GM19467 (cell line): ENCODE measurements at regions not wholly inside any gene's neighbourhood (a gene's known extent, or its start where the extent isn't known, plus 50 kb on each side); places are given as distances from the start of the nearest gene placed in this dataset.

Experiments
- ATAC-seq: cut with Tn5 transposase; IDR thresholded peaks from one replicate; pipeline ENCODE4 v1.9.1; 2021; ENCODE audit warnings: mild to moderate bottlenecking, moderate library complexity; ENCODE audit not compliant: unreplicated experiment

DNA sequence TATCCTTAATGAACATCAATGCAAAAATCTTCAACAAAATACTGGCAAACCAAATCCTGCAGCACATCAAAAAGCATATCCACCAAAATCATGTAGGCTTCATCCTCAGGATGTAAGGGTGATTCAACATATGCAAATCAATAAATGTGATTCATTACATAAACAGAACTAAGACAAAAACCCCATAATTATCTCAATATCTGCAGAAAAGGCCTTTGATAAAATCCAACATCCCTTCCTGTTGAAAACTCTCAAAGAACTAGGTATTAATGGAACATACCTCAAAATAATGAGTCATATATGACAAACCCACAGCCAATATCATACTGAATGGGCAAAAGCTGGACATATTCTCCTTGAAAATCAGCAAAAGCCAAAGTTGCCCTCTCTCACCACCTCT is 54.6 kb upstream of the DEPDC1 start:
- no peak for ATAC-seq

DNA sequence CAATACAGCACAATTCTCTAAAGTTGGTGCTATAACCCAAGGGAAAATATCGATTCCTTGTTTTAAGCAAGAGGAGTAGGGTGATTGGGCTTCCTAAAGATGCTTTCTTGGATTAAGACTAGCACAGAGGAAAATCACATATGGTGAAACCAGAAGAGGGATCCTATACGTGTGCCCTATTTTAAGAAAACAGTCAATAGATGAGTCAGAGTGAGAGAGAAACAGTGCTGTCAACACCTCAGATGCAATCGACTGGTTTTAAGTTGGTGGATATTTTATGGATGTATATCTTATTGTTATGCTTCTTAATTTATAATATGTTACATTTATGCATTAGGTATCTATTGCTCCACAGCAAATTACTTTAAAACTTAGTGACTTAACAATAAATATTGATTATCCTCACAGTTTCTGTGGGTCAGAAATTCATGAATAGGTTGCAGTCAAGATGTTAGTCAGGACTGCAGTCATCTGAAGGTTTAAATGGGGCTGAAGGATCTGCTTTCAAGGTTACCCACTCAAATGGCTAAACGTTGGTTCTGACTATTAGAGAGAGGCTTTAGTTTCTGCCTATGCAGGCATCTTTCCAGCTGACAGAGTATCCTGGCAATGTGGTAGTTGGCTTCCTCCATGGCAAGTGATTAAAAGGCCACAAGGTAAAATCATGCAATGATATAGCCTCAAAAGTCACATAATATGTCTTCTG is 61.6 kb upstream of the DEPDC1 start:
- no peak for ATAC-seq

DNA sequence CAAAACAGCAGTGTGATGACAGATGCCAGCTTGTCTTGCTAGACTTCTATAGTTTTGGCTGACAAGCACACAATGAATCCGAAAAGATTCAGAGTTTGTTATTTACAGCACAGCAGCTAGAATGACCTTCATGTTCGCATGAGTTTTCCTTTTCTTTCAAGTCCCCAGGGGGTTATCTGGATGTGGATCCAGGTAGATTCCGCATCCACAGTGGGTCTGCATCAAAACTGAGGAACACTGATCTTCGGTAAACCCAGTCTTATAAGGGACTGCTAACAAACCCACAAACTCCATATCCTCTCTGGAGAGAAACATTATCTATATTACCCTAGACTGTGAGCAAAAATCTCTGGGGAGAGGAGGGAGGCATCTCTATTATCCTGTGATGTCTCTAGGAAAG is 69.0 kb upstream of the DEPDC1 start:
- ATAC-seq: no peak

DNA sequence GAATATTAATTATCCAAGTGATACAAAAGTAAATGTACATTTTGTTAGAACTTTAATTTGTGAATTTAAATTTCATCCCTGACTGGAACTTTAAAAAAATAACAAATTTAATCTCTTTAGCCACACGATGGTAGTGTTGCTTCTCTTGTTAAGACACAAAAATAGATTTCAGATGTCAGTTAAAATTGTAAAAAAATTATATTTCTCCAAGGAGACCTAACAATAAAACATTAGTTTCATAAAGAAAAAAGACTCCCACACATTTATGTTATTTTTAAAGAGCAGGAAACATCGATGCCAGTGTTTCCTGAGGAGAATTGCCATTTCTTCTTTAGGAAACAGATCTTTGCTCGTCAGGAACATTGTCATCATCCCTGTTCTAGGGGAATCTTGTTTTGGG is 74.0 kb upstream of the DEPDC1 start:
- ATAC-seq: no peak

DNA sequence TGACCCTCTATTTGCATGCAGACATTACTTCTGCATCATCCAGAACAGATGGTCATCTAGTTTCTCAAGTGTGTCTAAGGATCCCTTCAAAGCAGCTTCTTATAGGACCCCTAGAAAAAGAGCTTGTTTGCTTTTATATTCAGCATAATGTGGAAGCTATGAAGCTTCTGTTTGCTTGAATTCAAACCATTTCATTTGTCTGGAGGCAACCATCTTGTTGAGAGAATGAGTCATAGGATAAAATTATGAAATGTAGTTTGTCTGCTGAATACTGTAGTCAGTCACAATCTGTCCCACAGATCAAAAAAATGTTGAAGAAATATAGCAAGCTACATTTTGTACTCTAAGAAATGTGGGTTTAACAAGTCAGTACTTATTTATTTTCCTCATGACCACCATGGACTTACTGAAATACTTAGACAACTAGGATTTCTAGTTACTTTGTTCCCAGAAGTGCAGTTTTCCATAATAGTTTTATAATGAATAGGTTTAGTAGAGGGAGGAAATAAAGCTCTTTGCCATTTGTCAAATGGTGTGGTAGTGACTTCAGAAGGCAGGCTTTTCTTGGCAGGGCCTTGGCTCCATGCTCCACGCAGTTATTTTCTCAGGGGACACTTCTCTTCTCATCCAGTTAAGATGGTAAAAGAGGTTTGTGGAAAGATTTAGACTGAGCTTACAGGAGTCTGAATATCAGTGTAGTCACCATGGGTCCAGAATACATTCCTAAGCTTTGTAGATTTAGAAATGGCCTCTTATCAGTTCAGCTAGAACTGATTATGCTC is 74.8 kb upstream of the DEPDC1 start:
- ATAC-seq: no peak

DNA sequence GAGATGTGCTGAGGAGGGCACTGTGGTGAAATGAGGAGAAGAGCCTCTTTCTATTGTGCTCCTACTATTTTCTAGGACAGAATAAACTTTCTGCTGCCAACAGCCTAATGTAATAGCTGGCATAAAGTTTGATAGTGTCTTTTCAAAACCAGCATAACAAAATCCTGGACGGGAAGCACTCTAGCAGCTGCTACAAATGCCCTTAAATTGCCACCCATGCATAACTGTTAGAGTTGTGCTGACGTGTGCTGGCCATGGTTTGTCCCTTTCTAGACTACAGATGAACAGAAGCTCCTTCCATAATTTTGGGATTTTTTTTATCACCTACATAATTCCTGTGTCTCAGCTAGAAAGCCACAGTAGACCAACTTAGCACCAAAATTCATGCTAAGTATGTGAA is 88.5 kb upstream of the DEPDC1 start:
- ATAC-seq: no peak

DNA sequence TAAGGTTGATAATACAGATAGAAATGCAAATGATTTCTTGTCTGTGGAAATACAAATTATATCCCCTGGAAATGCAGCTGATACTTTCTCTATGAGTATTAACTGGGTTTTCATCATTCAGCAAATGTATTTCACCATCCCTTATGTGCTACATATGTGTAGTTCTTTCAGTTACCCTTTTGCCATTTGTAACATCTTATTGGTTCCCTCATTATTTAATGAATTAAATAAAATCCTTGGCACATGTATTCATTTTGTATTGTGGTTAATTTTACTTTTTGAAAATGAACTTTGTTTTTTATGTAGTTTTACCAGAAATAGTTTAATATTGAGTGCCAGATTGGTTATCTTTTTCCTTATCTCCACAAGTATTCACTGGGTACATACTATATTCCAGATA is 89.9 kb upstream of the DEPDC1 start:
- no peak for ATAC-seq

DNA sequence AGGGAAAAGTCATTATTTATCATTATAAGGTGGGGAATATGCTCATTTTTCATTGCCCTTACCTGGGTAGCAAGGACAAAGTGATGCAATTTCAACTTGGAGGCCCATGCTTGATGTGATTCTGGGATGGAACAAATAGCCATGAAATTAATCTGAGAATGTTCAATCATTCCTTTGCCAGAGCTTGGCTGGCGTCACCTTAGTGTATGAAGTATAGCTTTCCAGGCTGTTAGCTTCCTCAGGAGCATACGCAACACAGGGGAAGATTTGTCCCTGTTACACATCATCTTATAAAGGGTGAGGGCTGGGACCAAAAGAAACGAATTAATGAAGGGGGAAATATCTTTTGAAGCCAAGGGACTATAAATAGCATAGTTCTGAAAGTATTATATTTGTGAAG is 91.4 kb upstream of the DEPDC1 start:
- ATAC-seq: no peak

DNA sequence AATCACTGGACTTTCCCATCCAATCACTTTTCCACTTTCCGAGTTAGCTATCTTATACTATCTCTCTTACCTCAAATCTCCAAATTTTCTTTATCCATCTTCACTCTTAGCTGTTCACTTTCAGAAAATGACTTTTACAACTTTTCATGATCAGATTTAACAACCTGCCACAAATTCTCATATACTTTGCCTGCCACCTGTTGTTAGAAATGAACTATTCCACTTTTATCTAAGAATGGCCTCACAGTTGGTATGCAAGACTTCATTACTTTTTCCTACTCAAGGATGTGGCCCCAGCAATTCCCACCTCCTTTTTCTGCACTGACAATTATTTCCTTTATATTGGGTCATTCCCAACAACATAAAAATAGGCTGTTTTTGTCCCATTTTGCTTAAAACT is 93.6 kb upstream of the DEPDC1 start:
- no peak for ATAC-seq

DNA sequence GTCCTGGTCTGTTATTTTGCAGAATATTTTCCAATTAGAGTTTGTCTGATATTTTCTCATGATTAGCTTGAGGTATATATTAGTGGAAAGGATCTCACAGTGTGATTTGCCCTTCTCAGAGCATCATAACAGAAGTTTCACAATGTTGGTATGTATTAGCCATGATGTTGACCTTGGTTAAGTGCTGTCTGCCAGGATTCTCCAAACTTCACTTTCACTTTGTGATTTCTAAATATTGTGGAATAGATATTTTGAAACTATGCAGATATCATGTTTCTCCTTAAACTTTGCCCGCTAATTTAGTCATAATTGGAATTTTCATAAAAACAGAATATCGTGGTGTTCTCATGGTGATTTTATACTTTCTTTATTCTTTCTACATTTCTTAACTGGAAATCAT is 98.0 kb upstream of the DEPDC1 start:
- ATAC-seq: no peak

DNA sequence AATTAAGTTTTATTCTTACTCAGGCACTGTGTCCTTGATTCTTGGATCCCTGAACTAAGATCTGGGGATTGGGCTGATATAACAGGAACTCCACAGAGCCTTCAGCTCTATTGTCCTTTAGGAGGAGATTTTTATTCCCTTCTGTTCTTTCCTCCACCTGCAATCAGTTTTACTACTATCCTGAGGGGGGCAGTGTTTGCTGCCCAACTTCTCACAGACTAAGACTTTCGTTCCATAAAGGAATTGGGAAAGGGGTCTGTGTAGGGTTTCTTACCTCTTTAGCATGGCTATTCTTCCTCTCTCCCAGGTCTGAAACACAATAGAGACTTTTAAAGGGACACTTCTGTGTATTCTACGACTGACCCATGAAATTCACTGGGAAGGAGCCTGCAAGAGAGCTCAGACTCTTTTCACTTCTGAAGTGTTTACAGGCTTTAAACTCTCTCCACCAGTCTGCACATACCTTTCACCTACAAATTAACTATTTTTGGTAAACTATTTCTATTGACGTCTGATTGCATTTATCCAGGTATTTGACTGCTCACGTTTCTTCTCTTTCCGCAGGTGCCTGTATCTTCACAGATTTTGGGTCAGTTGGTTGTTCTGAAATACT is 103.3 kb upstream of the DEPDC1 start:
- ATAC-seq: no peak

DNA sequence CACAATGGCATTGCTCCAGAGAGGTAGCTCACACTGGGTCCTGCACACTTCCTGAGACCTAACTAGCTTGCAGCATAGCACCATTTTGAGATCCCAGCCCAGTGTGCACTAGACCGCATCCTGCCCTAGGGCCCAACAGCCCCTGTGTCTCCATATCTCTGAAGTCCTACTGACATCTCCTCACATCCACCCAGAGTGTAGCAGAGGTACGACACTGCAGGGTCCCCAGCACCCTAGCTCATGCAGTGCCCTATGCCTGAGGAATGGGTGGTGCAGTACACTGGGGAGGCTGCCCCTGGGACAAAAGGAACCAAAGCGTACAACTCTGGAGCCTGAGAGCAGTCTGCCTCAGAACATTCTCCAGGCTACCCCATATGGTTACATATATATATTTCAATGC is 111.4 kb upstream of the DEPDC1 start:
- ATAC-seq: no peak

DNA sequence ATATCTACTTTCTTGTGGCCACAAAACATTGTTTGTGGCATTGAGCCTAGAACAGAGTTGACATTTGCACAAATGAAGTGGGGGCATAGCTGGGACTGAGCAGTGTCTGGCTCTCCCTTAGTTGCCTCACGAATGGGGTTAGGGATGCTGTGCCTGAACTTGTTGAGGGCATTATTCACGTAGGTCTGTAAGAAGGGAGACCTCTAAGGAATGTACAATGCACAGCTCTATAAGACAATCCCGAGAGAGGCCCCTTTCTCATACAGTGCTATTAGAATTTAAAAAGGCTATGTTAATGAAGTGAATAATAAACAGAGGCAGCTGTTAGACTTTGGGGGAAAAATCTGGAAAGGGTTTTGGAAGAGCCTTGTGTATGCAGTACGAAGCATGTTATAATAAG is 118.4 kb upstream of the DEPDC1 start:
- ATAC-seq: no peak

DNA sequence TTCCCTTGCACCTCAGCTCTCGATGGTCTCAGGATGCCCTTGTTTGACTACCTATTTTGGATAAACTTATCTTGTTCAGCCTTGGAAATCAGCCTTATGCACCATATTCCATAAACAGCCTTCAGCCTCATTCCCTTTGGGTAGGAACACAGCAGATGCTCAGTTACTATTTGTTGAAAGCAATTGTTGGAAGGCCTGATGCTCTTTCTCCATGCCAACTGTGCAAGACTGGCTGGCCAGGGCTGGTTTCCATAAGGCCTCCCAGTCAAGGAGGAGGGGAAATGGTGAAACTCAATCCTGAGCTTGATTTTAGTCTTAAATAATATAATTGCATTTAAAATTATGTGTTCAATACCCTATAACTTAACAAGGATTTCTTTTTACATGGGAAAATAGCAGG is 121.1 kb upstream of the DEPDC1 start:
- ATAC-seq: no peak

DNA sequence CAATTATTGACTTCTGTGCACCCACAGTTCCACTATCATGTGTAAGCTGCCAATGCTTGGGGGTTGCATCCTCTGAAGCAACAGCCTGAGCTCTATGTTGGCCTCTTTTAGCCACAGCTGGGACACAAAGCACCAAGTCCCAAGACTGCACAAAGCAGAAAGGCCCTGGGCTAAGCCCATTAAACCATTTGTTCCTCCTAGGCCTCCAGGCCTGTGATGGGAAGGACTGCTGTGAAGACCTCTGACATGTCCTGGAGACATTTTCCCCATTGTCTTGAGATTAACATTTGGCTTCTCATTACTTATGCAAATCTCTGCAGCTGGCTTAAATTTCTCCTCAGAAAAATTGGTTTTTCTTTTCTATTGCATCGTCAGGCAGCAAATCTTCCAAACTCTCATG is 123.7 kb upstream of the DEPDC1 start:
- ATAC-seq: no peak

DNA sequence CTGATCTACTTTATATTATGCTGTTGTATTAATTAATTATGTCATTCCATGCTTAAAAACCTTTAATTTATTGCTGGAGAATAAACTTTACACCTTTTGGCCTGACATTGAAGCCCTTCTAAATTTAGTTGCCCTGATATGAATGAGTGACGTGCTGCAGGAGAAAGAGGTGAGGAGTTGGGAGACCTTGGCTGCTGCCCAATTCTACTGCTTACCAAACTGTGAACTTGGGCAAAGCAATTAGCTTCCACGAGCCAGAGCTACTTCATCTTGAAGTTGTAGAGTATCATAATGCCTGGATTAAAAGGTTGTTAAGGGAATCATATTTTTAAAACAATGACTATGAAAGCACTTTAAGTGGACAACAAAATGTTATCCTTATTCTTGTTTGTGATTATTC is 126.8 kb upstream of the DEPDC1 start:
- ATAC-seq: no peak

DNA sequence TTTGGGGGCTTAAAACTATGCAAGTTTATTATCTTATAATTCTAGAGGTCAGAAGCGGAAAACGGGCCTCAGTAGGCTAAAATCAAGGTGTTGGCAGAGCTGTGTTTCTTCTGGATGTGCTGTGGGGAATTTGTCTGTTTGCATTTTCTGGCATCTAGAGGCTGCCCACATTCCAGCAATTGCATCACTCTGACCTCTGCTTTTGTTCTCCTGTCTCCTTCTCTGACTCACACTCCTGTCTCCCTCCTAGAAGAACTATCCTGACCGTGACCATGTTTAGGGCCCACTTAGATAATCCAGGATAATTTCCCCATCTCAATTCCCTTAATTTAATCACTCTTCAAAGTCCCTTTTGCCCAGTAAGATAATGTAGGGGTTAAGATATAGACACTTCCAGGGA is 127.4 kb upstream of the DEPDC1 start:
- no peak for ATAC-seq

DNA sequence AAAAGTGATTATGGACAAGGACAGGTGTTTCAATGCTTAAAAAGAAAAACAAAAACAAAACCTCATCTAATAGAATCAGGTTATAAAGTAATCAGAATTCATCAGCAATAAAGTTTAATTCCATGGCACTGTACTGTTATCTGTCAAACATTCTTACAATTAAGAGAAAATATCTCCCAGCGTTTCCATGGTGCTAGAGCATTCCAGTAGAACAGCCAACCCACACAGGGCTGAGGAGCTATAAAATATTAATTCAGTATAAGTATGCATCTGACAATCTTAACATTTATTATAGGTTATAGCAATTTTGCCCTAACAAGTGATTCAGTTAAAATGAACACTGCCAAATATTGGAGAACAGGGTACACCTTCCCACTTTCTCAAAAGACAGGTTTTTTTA is 128.7 kb upstream of the DEPDC1 start:
- ATAC-seq: no peak

DNA sequence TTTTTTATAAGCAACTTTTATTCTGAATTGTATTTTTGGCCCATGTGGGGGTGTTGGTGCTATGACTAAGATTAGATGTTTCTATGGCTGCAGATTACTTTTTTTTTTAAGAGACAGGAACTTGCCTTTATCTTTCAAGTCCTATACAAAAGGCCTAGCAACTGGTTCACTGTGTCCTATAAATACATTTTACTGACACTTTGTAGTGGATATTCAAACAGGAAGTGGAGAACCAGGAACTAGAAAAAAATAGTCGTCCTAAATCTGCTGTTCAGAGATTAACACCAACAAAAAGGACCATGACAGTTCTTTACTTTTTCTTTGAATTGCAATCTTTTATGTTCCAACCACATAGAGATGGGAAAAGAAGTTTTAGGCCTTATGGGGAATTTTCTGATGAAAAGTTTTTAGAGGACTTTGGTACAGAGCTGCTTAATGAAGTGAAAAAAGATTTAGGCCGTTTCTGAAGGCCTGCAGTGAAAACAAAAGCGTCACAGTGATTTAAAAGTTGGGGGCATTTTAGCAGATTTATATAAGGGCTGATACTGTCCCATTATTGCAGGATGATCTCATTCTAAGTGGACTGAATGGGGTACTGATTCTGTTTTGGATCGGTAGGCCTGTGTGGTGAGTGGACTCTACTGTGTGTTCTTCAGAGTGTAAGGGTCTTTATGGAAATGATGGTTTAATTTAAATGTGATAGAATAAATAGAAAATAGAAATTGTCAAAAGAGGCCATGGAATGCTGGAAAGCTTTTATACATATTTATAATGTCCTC is 136.4 kb upstream of the DEPDC1 start:
- ATAC-seq: no peak

DNA sequence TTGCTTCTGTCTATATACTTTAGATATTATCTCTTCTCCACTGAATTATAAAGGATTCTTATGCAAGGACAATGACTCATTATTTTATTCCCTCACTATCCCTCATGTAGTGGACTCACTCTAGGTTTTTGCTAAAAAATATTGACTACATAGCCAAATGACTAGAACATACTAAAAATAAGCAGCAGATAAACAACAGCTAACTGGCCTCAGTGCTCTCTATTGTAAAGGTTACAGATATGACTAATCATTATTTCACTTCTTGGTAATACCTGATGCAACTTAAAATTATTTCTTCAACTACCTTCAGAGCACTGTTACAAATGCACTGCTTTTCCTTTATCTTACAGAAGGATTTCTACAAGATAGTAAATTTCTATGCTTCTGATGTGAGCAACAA is 147.6 kb upstream of the DEPDC1 start:
- ATAC-seq: no peak

DNA sequence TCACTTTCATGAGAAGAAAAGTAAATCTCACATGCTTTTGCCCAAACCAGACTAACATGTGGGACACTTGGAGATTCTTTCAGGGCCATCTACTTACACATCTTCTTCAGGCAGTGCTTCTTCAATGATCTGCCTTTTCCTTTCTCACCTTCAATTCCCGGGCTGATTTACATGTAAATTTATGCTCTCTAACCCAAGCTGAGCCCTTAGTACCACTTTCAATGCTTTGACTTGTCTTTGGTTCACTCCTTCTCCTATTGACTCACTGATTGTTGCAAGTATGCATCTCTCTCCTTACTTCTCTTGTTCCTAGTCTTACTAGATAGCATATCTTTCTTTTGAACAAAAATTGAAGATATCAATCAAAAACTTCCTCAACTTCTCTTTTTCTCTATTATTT is 154.2 kb upstream of the DEPDC1 start:
- no peak for ATAC-seq

DNA sequence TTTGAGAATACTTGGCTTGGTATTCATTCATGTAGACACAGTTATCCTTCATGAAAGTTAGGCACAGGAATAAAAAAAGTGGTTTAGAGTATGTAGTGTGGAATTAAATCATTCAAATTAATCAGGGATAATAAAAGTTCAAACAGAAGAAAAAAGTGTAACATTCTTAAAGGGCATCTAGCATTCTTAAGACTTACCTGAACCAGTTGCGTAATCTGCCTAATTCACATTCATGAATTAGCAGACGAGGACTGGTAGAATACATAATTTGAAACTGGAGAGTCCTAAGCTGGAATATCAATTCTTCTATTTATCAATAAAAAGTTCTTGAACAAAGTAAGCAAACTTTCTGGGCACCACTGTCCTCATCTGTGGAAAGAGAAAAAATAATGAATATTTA is 157.0 kb upstream of the DEPDC1 start:
- no peak for ATAC-seq
